Ovary (tissue), 3 donors: ENCODE measurements at regions not wholly inside any gene's neighbourhood (a gene's known extent, or its start where the extent isn't known, plus 50 kb on each side); places are given as distances from the start of the nearest gene placed in this dataset.

Experiments
- POLR2A ChIP-seq: fragments of 450-650 bp; IDR thresholded peaks from one replicate; pipeline ENCODE4 v1.6.1; 2017; ENCODE audit warnings: antibody characterized with exemption, mild to moderate bottlenecking, moderate library complexity
- TF ChIP-seq, protein P1 (sequence below), 3 donors: fragments of 450-650 bp in 2 of 3; fragments of 200-600 bp in 1 of 3; IDR thresholded peaks; one replicate each; pipeline versions ENCODE4 v1.5.1 to v1.8.0; 2016 to 2022; ENCODE audit warnings: antibody characterized with exemption in 3 of 3, mild to moderate bottlenecking in 1 of 3
- donor health status: DM: no; HTN: no; CAD: no.

DNA sequence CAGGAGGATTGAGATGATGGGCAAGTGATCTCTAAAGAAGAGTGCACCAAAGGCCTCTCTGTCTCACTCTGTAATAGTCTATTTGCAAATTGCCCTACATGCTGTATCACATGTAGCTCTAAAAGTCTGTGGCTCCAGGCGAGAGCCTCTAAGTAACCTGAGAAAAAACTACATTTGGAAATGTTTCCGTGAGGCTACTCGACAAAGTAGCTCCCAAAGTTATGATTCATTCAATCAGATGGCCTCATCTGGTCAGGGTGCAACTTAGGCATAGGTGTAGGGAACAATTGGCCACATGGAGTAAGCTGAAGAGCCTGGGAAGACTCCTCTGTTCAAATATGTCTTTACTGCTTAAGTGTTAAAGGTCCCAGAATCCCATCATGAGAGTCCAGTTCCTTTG, 155.4 kb upstream of the PLEKHG7 start:
- TF ChIP-seq, protein P1, sequence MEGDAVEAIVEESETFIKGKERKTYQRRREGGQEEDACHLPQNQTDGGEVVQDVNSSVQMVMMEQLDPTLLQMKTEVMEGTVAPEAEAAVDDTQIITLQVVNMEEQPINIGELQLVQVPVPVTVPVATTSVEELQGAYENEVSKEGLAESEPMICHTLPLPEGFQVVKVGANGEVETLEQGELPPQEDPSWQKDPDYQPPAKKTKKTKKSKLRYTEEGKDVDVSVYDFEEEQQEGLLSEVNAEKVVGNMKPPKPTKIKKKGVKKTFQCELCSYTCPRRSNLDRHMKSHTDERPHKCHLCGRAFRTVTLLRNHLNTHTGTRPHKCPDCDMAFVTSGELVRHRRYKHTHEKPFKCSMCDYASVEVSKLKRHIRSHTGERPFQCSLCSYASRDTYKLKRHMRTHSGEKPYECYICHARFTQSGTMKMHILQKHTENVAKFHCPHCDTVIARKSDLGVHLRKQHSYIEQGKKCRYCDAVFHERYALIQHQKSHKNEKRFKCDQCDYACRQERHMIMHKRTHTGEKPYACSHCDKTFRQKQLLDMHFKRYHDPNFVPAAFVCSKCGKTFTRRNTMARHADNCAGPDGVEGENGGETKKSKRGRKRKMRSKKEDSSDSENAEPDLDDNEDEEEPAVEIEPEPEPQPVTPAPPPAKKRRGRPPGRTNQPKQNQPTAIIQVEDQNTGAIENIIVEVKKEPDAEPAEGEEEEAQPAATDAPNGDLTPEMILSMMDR (IDR thresholded peaks at IDR 0.05): no peak
- no peak for TF ChIP-seq POLR2A
